ENCODE measurements at regions not wholly inside any gene's neighbourhood (a gene's known extent, or its start where the extent isn't known, plus 50 kb on each side); places are given as distances from the start of the nearest gene placed in this dataset.

- no peak for FAIRE-seq
- H3K4me3 ChIP-seq (ENCODE audit: low read depth, low read length), result no peak overlapping the region
- no peak for DNase-seq (ENCODE audit: low read depth)
These were observed 1063.8 kb downstream of the SOCS6 start for GRCh38 chr18:71352618-71353017.

GRCh38 chr18:71336576-71337210 is 1047.8 kb downstream of the SOCS6 start:
- DNase-seq (ENCODE audit: low read depth) (no peak), FAIRE-seq (no peak)
- Histone ChIP-seq H3K27me3 (ENCODE audit: control insufficient read depth, insufficient read depth, low read length) (no peaks in the 10 kb centered on the region), H3K36me3 (ENCODE audit: control insufficient read depth, insufficient read depth, low read length) (no peaks in the 10 kb centered on the region), H3K4me3 (ENCODE audit: low read depth, low read length) (no peak overlapping the region)
- TF ChIP-seq CTCF (IDR thresholded peaks at IDR 0.05; ENCODE audit: insufficient read depth, low read length, severe bottlenecking), result no peak

More at GRCh38 chr18:71352618-71353017, 1063.8 kb downstream of the SOCS6 start:
- Histone ChIP-seq H3K27me3 (ENCODE audit: control insufficient read depth, insufficient read depth, low read length) (no peaks in the 10 kb centered on the region), H3K36me3 (ENCODE audit: control insufficient read depth, insufficient read depth, low read length) (no peaks in the 10 kb centered on the region)
- no peak for TF ChIP-seq CTCF (IDR thresholded peaks at IDR 0.05; ENCODE audit: insufficient read depth, low read length, severe bottlenecking)

GRCh38 chr18:71329563-71329962 is 1040.7 kb downstream of the SOCS6 start:
- H3K36me3 ChIP-seq (ENCODE audit: control insufficient read depth, insufficient read depth, low read length), result no peaks in the 10 kb centered on the region
- no peaks in the 10 kb centered on the region for H3K27me3 ChIP-seq (ENCODE audit: control insufficient read depth, insufficient read depth, low read length)
- DNase-seq (ENCODE audit: low read depth) (no peak), FAIRE-seq (no peak)
- TF ChIP-seq CTCF (IDR thresholded peaks at IDR 0.05; ENCODE audit: insufficient read depth, low read length, severe bottlenecking), result no peak
- H3K4me3 ChIP-seq (ENCODE audit: low read depth, low read length), result no peak overlapping the region

GRCh38 chr18:71329114-71329513 is 1040.3 kb downstream of the SOCS6 start:
- Histone ChIP-seq H3K36me3 (ENCODE audit: control insufficient read depth, insufficient read depth, low read length) (no peaks in the 10 kb centered on the region), H3K27me3 (ENCODE audit: control insufficient read depth, insufficient read depth, low read length) (no peaks in the 10 kb centered on the region), H3K4me3 (ENCODE audit: low read depth, low read length) (no peak overlapping the region)
- DNase-seq (ENCODE audit: low read depth), result no peak
- TF ChIP-seq CTCF (IDR thresholded peaks at IDR 0.05; ENCODE audit: insufficient read depth, low read length, severe bottlenecking), result no peak
- FAIRE-seq, result no peak

- Histone ChIP-seq H3K36me3 (ENCODE audit: control insufficient read depth, insufficient read depth, low read length) (no peaks in the 10 kb centered on the region), H3K27me3 (ENCODE audit: control insufficient read depth, insufficient read depth, low read length) (no peaks in the 10 kb centered on the region), H3K4me3 (ENCODE audit: low read depth, low read length) (no peak overlapping the region)
- no peak for FAIRE-seq
- DNase-seq (ENCODE audit: low read depth), result no peak
- no peak for TF ChIP-seq CTCF (IDR thresholded peaks at IDR 0.05; ENCODE audit: insufficient read depth, low read length, severe bottlenecking)
These were observed 1039.0 kb downstream of the SOCS6 start for GRCh38 chr18:71327850-71328249.

- DNase-seq (ENCODE audit: low read depth), result no peak
- FAIRE-seq, result no peak
- H3K27me3 ChIP-seq (ENCODE audit: control insufficient read depth, insufficient read depth, low read length), result no peaks in the 10 kb centered on the region
- H3K36me3 ChIP-seq (ENCODE audit: control insufficient read depth, insufficient read depth, low read length), result no peaks in the 10 kb centered on the region
- H3K4me3 ChIP-seq (ENCODE audit: low read depth, low read length), result no peak overlapping the region
- TF ChIP-seq CTCF (IDR thresholded peaks at IDR 0.05; ENCODE audit: insufficient read depth, low read length, severe bottlenecking), result no peak
These were observed 1038.6 kb downstream of the SOCS6 start for GRCh38 chr18:71327441-71327840.
